ENCODE measurements at regions not wholly inside any gene's neighbourhood (a gene's known extent, or its start where the extent isn't known, plus 50 kb on each side); places are given as distances from the start of the nearest gene placed in this dataset.

DNA sequence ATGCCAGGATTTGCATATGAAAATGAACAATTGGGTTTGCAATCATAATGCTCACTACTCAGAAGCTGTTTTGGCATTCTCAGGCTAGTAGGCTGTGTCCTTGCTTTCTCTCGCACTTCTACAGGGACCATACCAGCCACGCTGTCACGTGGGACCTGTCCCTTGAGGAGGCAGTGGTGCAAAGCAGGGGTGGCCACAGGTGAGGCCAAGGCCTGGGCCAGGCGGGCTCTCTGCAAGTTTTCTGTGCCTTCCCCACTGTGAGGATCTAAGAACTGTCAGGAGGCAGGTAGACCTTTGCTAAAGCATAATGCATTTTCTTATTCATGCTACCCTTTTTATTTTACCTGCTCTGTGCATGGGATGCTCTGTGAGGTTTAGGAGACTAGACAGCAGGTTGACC, 89.4 kb upstream of the IRS2 start:
- TF ChIP-seq, protein P1, sequence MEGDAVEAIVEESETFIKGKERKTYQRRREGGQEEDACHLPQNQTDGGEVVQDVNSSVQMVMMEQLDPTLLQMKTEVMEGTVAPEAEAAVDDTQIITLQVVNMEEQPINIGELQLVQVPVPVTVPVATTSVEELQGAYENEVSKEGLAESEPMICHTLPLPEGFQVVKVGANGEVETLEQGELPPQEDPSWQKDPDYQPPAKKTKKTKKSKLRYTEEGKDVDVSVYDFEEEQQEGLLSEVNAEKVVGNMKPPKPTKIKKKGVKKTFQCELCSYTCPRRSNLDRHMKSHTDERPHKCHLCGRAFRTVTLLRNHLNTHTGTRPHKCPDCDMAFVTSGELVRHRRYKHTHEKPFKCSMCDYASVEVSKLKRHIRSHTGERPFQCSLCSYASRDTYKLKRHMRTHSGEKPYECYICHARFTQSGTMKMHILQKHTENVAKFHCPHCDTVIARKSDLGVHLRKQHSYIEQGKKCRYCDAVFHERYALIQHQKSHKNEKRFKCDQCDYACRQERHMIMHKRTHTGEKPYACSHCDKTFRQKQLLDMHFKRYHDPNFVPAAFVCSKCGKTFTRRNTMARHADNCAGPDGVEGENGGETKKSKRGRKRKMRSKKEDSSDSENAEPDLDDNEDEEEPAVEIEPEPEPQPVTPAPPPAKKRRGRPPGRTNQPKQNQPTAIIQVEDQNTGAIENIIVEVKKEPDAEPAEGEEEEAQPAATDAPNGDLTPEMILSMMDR (IDR thresholded peaks at IDR 0.05), result no peak
- TF ChIP-seq POLR2AphosphoS5 (IDR thresholded peaks at IDR 0.05; ENCODE audit: low read depth, low read length), result no peak
